A549 (cell line): ENCODE measurements at regions not wholly inside any gene's neighbourhood (a gene's known extent, or its start where the extent isn't known, plus 50 kb on each side); places are given as distances from the start of the nearest gene placed in this dataset.

Source experiments
- ATAC-seq, 2 experiments: fragments of 200-7000 bp in 1 of 2; fragments of >200 bp in 1 of 2; cut with Nextera tagmentation in 1 of 2; cut with Tn5 transposase in 1 of 2; 3 replicates each; pipeline versions ENCODE4 v1.8.0 to v1.9.1; 2018 to 2020; ENCODE audit warnings: mild to moderate bottlenecking in 1 of 2, moderate library complexity in 1 of 2
- CTCF ChIA-PET: fragments of 300-600 bp; sonication (Branson Sonifier 250); formaldehyde crosslinking; extraction: SDS; loops from one replicate; lab custom pipeline; 2021; ENCODE audit warnings: antibody characterized with exemption, inconsistent platforms; lab: Yijun Ruan, JAX
- POLR2A ChIA-PET: fragments of 350-600 bp; formaldehyde crosslinking; extraction: SDS; loops from one replicate; lab custom pipeline; 2021; ENCODE audit warnings: antibody characterized with exemption, inconsistent platforms; lab: Yijun Ruan, JAX
- DNase-seq, 2 experiments: peaks; one replicate each; pipeline versions ENCODE4 v3.0.0 to v3.0.0-alpha.2; 2011 to 2016; ENCODE audit warnings: low read depth in 1 of 2, low spot score in 1 of 2
- FAIRE-seq: peaks from 2 replicates; lab custom pipeline; 2011; peaks lifted over from hg19 to GRCh38; lab: Jason Lieb, UNC
- H3K27ac ChIP-seq, 2 experiments: fragments of >200 bp; sonication (Bioruptor Twin); formaldehyde crosslinking; 3 replicates each; pipeline ENCODE4 v1.5.1; 2016 to 2017
- H3K4me1 ChIP-seq: fragments of >200 bp; sonication (Bioruptor Twin); formaldehyde crosslinking; 3 replicates; pipeline ENCODE4 v1.6.1; 2016
- H3K4me2 ChIP-seq: fragments of >200 bp; sonication (Bioruptor Twin); formaldehyde crosslinking; 3 replicates; pipeline ENCODE4 v1.6.1; 2016
- H3K4me3 ChIP-seq: fragments of >200 bp; sonication (Bioruptor Twin); formaldehyde crosslinking; 3 replicates; pipeline ENCODE4 v1.5.1; 2016
- H3K9me3 ChIP-seq: fragments of >200 bp; sonication (Bioruptor Twin); formaldehyde crosslinking; 3 replicates; pipeline ENCODE4 v1.6.1; 2016
- CHD4 ChIP-seq: fragments of 200-600 bp; sonication (generic); IDR thresholded peaks from 2 replicates; pipeline ENCODE4 v1.6.1; 2016; ENCODE audit warnings: antibody characterized with exemption, mild to moderate bottlenecking, borderline replicate concordance
- EP300 ChIP-seq, 2 experiments: fragments of >200 bp; sonication (Bioruptor Twin); formaldehyde crosslinking; IDR thresholded peaks; 2 replicates in 1 of 2; 3 replicates in 1 of 2; pipeline ENCODE4 v1.6.1; 2016 to 2017
- FOSB ChIP-seq: fragments of 250-450 bp; sonication (Bioruptor Pico); IDR thresholded peaks from 2 replicates; pipeline ENCODE4 v1.5.0; 2020; ENCODE audit warnings: mild to moderate bottlenecking, moderate library complexity
- FOXS1 ChIP-seq: fragments of 250-450 bp; sonication (Bioruptor Pico); IDR thresholded peaks from 2 replicates; pipeline ENCODE4 v1.5.0; 2020; ENCODE audit warnings: mild to moderate bottlenecking, moderate library complexity
- HDAC2 ChIP-seq: fragments of 200-600 bp; sonication (generic); IDR thresholded peaks from 2 replicates; pipeline ENCODE4 v1.6.1; 2016
- HOXA7 ChIP-seq: fragments of 250-450 bp; sonication (Bioruptor Pico); IDR thresholded peaks from 2 replicates; pipeline ENCODE4 v1.5.0; 2020; ENCODE audit warnings: mild to moderate bottlenecking, moderate library complexity
- HOXB5 ChIP-seq: fragments of 250-450 bp; sonication (Bioruptor Pico); IDR thresholded peaks from 2 replicates; pipeline ENCODE4 v1.5.0; 2020; ENCODE audit warnings: mild to moderate bottlenecking, moderate library complexity
- JUNB ChIP-seq: fragments of >200 bp; sonication (Bioruptor Twin); formaldehyde crosslinking; IDR thresholded peaks from 2 replicates; pipeline ENCODE4 v1.6.1; 2016
- KDM5A ChIP-seq: fragments of 200-600 bp; sonication (generic); IDR thresholded peaks from 2 replicates; pipeline ENCODE4 v1.6.1; 2016; ENCODE audit warnings: antibody characterized with exemption, mild to moderate bottlenecking
- MAZ ChIP-seq: fragments of 150-350 bp; IDR thresholded peaks from 2 replicates; pipeline ENCODE4 v1.6.1; 2014; ENCODE audit warnings: antibody characterized with exemption, low read depth, low read length, borderline replicate concordance
- MYC ChIP-seq: IDR thresholded peaks from 2 replicates; pipeline ENCODE4 v1.6.1; 2012; ENCODE audit warnings: mild to moderate bottlenecking, inconsistent platforms, low read length, improper control_type of control experiment, borderline replicate concordance
- PHF8 ChIP-seq: fragments of 200-600 bp; sonication (generic); IDR thresholded peaks from 2 replicates; pipeline ENCODE4 v1.6.1; 2016; ENCODE audit warnings: low read depth, mild to moderate bottlenecking, antibody characterized with exemption, moderate library complexity, borderline replicate concordance
- POLR2AphosphoS2 ChIP-seq: conservative IDR thresholded peaks from 2 replicates; pipeline ENCODE4 v1.6.1; 2012; ENCODE audit warnings: low read length, improper control_type of control experiment, inconsistent platforms
- RARB ChIP-seq: fragments of 250-450 bp; sonication (Bioruptor Pico); IDR thresholded peaks from 2 replicates; pipeline ENCODE4 v1.8.0; 2021; ENCODE audit warnings: mild to moderate bottlenecking, moderate library complexity
- SREBF2 ChIP-seq: fragments of 450-650 bp; IDR thresholded peaks from 2 replicates; pipeline ENCODE4 v1.6.1; 2014; ENCODE audit warnings: mild to moderate bottlenecking, moderate library complexity
- TFCP2L1 ChIP-seq: fragments of 250-450 bp; sonication (Bioruptor Pico); IDR thresholded peaks from 2 replicates; pipeline ENCODE4 v1.5.0; 2021; ENCODE audit warnings: mild to moderate bottlenecking
- ZNF302 ChIP-seq: fragments of 250-450 bp; sonication (Bioruptor Pico); IDR thresholded peaks from 2 replicates; pipeline ENCODE4 v1.9.0; 2021; ENCODE audit warnings: inconsistent platforms, mild to moderate bottlenecking, moderate library complexity
- WGBS: methylation state at CpG from one replicate; pipeline ENCODE4 v1.1.6; 2017; ENCODE audit errors: missing lambda C conversion rate; 5-methylcytosine and 5-hydroxymethylcytosine counted together
- TF ChIP-seq, protein P1 (sequence below): fragments of 150-350 bp; IDR thresholded peaks from 2 replicates; pipeline ENCODE4 v1.6.1; 2014; ENCODE audit warnings: low read depth, mild to moderate bottlenecking, low read length
- TF ChIP-seq, protein P2 (sequence below): fragments of >200 bp; sonication (Bioruptor Twin); formaldehyde crosslinking; IDR thresholded peaks from 3 replicates; pipeline ENCODE4 v1.6.1; 2016
- TF ChIP-seq, protein P3 (sequence below): IDR thresholded peaks from 2 replicates; pipeline ENCODE4 v1.6.1; 2012
- TF ChIP-seq, protein P4 (sequence below): fragments of 250-450 bp; sonication (Bioruptor Pico); IDR thresholded peaks from 2 replicates; pipeline ENCODE4 v1.5.0; 2021; ENCODE audit warnings: mild to moderate bottlenecking, moderate library complexity, borderline replicate concordance

DNA sequence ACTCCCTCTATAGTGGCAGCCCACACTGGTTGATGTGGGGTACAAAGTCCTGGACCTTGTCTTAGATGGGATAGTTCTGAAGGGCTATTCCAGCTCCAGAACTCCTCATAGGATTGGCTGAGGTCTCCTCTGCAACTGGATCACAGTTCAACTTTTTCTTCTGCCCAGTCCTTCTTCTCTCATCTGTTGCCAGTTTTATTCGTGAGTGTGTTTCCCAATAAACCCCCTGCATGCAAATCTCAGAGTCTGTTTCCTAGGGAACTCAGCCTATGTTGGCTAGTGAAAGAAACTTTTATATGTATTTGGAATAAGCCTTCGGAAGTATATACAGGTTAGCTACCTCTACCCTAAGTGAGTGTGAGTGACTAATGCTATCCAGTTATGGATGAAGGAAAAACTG, 823.4 kb downstream of the SLC4A3 start:
- Histone ChIP-seq H3K4me1 (no peaks in the 10 kb centered on the region), H3K27ac (no peak overlapping the region), H3K4me2 (no peak overlapping the region), H3K9me3 (no peaks in the 10 kb centered on the region), H3K4me3 (no peak overlapping the region)
- no peak for FAIRE-seq
- TF ChIP-seq RARB (CRISPR knock-in tag) (no peak), ZNF302 (no peak), SREBF2 (no peak)
- WGBS: 34% methylated on average over 2 of the region's 2 CpGs
- ChIA-PET POLR2A (no interaction called here), CTCF (interaction anchor here (0.9 kb wide), 1 partner anchor 16 kb away, joined by 3 read pairs; no protein-coding TSS in a partner anchor)
- no peak for DNase-seq
- ATAC-seq: no peak

DNA sequence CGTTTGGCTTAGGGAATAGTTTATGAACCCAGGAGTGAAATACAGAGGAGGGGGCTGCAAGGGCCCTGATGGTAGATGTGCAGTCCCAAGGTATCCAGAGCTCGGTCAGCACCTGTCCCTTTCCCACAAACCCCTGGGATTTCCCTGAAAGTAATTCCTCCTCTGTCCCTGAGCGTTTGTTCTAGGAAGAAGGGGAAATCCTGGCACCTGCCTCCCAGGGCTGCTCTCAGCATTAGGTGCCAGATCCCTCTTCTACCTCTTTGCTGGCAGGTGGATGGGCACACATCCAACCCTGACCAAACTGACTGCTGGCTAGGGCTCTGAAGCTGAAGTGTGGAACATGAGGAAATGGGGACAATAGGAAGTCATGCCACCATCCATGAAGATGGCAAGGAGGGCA, 824.0 kb downstream of the SLC4A3 start:
- H3K4me1 ChIP-seq: no peaks in the 10 kb centered on the region
- no peak overlapping the region for H3K4me2 ChIP-seq
- FAIRE-seq (no peak), DNase-seq (no peak), ATAC-seq (no peak)
- H3K4me3 ChIP-seq: no peak overlapping the region
- H3K27ac ChIP-seq: no peak overlapping the region
- CTCF ChIA-PET: no interaction called here
- POLR2A ChIA-PET: no interaction called here
- 41% methylated on average over 3 of the region's 3 CpGs for WGBS
- no peaks in the 10 kb centered on the region for H3K9me3 ChIP-seq
- no peak for TF ChIP-seq HDAC2
- TF ChIP-seq, protein P1, sequence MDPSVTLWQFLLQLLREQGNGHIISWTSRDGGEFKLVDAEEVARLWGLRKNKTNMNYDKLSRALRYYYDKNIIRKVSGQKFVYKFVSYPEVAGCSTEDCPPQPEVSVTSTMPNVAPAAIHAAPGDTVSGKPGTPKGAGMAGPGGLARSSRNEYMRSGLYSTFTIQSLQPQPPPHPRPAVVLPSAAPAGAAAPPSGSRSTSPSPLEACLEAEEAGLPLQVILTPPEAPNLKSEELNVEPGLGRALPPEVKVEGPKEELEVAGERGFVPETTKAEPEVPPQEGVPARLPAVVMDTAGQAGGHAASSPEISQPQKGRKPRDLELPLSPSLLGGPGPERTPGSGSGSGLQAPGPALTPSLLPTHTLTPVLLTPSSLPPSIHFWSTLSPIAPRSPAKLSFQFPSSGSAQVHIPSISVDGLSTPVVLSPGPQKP: no peak

DNA sequence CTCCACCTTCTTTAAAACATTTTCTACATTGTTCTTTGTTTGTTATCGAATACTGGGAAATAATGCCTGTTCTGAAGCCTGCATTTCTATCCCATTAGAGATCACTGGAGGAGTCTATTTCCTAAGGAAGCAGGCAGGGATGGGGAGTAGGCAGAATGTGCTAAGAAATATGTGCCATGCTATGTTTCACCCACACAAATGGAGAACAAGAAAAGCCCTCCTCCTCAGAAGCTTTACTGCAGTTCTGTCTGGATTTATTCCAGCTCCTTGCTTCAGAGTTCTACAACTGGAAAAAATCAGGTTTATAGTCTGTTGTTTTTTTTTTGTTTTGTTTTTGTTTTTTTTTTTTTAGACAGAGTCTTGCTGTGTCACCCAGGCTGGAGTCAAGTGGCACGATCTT, 825.1 kb downstream of the SLC4A3 start:
- H3K4me1 ChIP-seq: no peaks in the 10 kb centered on the region
- WGBS: 14% methylated on average over 2 of the region's 2 CpGs
- POLR2A ChIA-PET: no interaction called here
- no peak overlapping the region for H3K27ac ChIP-seq
- CTCF ChIA-PET: no interaction called here
- TF ChIP-seq JUNB: no peak
- TF ChIP-seq PHF8: no peak
- no peak for TF ChIP-seq MAZ
- no peak for TF ChIP-seq HOXB5 (CRISPR knock-in tag)
- TF ChIP-seq, protein P2, sequence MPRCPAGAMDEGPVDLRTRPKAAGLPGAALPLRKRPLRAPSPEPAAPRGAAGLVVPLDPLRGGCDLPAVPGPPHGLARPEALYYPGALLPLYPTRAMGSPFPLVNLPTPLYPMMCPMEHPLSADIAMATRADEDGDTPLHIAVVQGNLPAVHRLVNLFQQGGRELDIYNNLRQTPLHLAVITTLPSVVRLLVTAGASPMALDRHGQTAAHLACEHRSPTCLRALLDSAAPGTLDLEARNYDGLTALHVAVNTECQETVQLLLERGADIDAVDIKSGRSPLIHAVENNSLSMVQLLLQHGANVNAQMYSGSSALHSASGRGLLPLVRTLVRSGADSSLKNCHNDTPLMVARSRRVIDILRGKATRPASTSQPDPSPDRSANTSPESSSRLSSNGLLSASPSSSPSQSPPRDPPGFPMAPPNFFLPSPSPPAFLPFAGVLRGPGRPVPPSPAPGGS: no peak
- no peak for TF ChIP-seq KDM5A
- no peak for TF ChIP-seq MYC
- TF ChIP-seq FOSB (CRISPR knock-in tag): no peak
- no peak for TF ChIP-seq FOXS1
- no peak for TF ChIP-seq CHD4
- TF ChIP-seq EP300 (IDR thresholded peaks at IDR 0.05): no peak
- TF ChIP-seq, protein P3, sequence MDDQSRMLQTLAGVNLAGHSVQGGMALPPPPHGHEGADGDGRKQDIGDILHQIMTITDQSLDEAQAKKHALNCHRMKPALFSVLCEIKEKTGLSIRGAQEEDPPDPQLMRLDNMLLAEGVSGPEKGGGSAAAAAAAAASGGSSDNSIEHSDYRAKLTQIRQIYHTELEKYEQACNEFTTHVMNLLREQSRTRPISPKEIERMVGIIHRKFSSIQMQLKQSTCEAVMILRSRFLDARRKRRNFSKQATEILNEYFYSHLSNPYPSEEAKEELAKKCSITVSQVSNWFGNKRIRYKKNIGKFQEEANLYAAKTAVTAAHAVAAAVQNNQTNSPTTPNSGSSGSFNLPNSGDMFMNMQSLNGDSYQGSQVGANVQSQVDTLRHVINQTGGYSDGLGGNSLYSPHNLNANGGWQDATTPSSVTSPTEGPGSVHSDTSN: no peak
- TF ChIP-seq, all 56 proteins: peak for 0
- ATAC-seq (no peak), FAIRE-seq (no peak), DNase-seq (no peak)
- H3K4me3 ChIP-seq: no peak overlapping the region
- no peak overlapping the region for H3K4me2 ChIP-seq
- H3K9me3 ChIP-seq: no peaks in the 10 kb centered on the region

DNA sequence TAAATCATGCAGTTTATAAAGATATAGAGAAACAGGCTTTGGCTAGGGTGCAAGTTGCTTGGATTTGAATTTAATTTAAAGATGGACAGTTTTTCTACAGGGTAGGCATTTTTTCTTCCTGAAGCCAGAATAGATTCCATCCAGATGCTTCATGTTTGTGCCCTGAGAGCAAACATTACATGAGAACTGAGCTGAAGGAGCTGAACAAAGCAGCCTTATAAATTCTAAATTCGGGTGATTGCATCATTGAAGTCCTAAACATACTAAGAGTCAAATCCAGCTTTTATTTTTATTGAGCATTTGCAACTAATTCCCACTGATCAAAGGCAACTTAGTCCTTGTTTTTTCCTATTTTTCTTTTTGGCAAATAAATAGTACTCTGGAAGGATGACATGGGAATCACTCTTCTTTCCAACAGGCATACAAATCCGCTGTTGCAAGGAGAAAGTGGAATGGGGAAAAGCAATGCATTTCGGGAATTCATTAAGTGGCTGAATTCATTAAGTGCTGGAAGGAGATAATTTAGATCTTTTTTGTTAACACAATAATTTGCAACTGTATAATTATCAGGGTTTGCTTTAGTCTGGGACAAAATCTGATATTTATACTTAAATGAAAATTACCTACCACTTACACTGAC, 828.0 kb downstream of the SLC4A3 start:
- POLR2A ChIA-PET: no interaction called here
- no peaks in the 10 kb centered on the region for H3K4me1 ChIP-seq

More for the DNA sequence above, 828.0 kb downstream of the SLC4A3 start:
- FAIRE-seq (no peak), DNase-seq (no peak), ATAC-seq (no peak)
- H3K4me3 ChIP-seq: no peak overlapping the region
- TF ChIP-seq POLR2AphosphoS2 (no peak), CHD4 (no peak), TFCP2L1 (CRISPR knock-in tag) (no peak), HOXA7 (CRISPR knock-in tag) (no peak), HOXB5 (CRISPR knock-in tag) (no peak)
- TF ChIP-seq, protein P4, sequence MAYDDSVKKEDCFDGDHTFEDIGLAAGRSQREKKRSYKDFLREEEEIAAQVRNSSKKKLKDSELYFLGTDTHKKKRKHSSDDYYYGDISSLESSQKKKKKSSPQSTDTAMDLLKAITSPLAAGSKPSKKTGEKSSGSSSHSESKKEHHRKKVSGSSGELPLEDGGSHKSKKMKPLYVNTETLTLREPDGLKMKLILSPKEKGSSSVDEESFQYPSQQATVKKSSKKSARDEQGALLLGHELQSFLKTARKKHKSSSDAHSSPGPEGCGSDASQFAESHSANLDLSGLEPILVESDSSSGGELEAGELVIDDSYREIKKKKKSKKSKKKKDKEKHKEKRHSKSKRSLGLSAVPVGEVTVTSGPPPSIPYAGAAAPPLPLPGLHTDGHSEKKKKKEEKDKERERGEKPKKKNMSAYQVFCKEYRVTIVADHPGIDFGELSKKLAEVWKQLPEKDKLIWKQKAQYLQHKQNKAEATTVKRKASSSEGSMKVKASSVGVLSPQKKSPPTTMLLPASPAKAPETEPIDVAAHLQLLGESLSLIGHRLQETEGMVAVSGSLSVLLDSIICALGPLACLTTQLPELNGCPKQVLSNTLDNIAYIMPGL (CRISPR knock-in tag): no peak
- TF ChIP-seq, protein P3: no peak
- CTCF ChIA-PET: no interaction called here
- no peak overlapping the region for H3K27ac ChIP-seq
- WGBS: 35% methylated on average over 3 of the region's 3 CpGs
- no peak overlapping the region for H3K4me2 ChIP-seq
- H3K9me3 ChIP-seq: no peaks in the 10 kb centered on the region
